ENCODE measurements at regions not wholly inside any gene's neighbourhood (a gene's known extent, or its start where the extent isn't known, plus 50 kb on each side); places are given as distances from the start of the nearest gene placed in this dataset.

DNA sequence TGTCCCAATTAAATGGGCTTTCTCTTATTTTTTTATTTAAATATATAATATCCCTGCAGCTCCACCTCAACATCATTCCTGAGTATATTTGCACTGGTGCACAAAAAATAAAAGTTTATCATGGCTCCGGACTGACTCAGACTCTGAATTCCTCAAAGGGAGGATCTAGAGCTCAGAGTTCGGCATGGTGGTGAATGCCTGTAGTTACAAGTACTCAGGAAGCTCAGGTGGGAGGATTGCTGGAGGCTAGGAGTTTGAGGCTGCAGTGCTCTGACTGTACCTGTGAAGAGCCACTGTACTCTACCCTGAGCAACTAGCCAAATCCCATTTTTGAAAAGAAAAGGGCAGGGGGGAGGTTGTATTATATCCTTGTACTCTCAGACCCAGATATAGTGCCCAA, 52.8 kb upstream of the NRXN1 start:
- no peaks in the 10 kb centered on the region for H4K20me1 ChIP-seq (ENCODE audit: control insufficient read depth, insufficient read depth, low read depth, low read length)
- H3K27me3 ChIP-seq (ENCODE audit: control insufficient read depth, low read length), result no peaks in the 10 kb centered on the region
- no peak overlapping the region for H3K4me3 ChIP-seq (ENCODE audit: low read length)
- no peaks in the 10 kb centered on the region for H3K79me2 ChIP-seq (ENCODE audit: control insufficient read depth, low read length)
- H3K4me1 ChIP-seq (ENCODE audit: control insufficient read depth, low read length), result no peaks in the 10 kb centered on the region
- H3K9me2 ChIP-seq (replicated peaks; ENCODE audit: control insufficient read depth, low read length), result no peaks in the 10 kb centered on the region
- no peaks in the 10 kb centered on the region for H3K9me3 ChIP-seq (ENCODE audit: control insufficient read depth, insufficient read depth, low read length)
- H3F3A ChIP-seq (ENCODE audit: control insufficient read depth, insufficient read depth), result no peaks in the 10 kb centered on the region
- no peak overlapping the region for H3K4me2 ChIP-seq (ENCODE audit: low read length)
- TF ChIP-seq, protein P1, sequence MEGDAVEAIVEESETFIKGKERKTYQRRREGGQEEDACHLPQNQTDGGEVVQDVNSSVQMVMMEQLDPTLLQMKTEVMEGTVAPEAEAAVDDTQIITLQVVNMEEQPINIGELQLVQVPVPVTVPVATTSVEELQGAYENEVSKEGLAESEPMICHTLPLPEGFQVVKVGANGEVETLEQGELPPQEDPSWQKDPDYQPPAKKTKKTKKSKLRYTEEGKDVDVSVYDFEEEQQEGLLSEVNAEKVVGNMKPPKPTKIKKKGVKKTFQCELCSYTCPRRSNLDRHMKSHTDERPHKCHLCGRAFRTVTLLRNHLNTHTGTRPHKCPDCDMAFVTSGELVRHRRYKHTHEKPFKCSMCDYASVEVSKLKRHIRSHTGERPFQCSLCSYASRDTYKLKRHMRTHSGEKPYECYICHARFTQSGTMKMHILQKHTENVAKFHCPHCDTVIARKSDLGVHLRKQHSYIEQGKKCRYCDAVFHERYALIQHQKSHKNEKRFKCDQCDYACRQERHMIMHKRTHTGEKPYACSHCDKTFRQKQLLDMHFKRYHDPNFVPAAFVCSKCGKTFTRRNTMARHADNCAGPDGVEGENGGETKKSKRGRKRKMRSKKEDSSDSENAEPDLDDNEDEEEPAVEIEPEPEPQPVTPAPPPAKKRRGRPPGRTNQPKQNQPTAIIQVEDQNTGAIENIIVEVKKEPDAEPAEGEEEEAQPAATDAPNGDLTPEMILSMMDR (IDR thresholded peaks at IDR 0.05; ENCODE audit: low read depth, low read length, poor library complexity, severe bottlenecking), result no peak
- TF ChIP-seq EZH2phosphoT487 (IDR thresholded peaks at IDR 0.05; ENCODE audit: borderline replicate concordance, low read length), result no peak
- no peak overlapping the region for H3K27ac ChIP-seq (ENCODE audit: low read depth, low read length)
- H3K36me3 ChIP-seq (ENCODE audit: control insufficient read depth, low read length), result no peaks in the 10 kb centered on the region

Data from DOHH2 (cell line).